ENCODE measurements at regions not wholly inside any gene's neighbourhood (a gene's known extent, or its start where the extent isn't known, plus 50 kb on each side); places are given as distances from the start of the nearest gene placed in this dataset.

GRCh38 chrX:114344756-114345349 is 239.0 kb upstream of the HTR2C start:
- Mint-ChIP-seq H3K4me1 (ENCODE audit: low read depth, unreplicated experiment) (no peaks in the 10 kb centered on the region), H3K27ac (ENCODE audit: unreplicated experiment) (no peak overlapping the region)

GRCh38 chrX:114361076-114361725 is 222.7 kb upstream of the HTR2C start:
- Histone ChIP-seq H3K27me3 (replicated peaks; ENCODE audit: control insufficient read depth, insufficient read depth, low read length) (no peaks in the 10 kb centered on the region), H3K36me3 (ENCODE audit: control insufficient read depth, insufficient read depth, low read length) (no peaks in the 10 kb centered on the region), H3K4me1 (no peaks in the 10 kb centered on the region), H3K4me3 (ENCODE audit: low read depth, low read length) (no peak overlapping the region), H3K9me3 (no peaks in the 10 kb centered on the region)
- no peaks in the 10 kb centered on the region for H3K4me1 Mint-ChIP-seq (ENCODE audit: low read depth, unreplicated experiment)
- intact Hi-C loops (cut with micrococcal nuclease; ENCODE audit: unreplicated experiment), result no loop called here
- H3K27ac Mint-ChIP-seq (ENCODE audit: unreplicated experiment), result no peak overlapping the region
- H3K4me3 Mint-ChIP-seq (ENCODE audit: unreplicated experiment), result no peak overlapping the region
- H3K9me3 Mint-ChIP-seq (ENCODE audit: unreplicated experiment), result no peaks in the 10 kb centered on the region
- CTCF ChIA-PET, result no interaction called here
- TF ChIP-seq, protein P1, sequence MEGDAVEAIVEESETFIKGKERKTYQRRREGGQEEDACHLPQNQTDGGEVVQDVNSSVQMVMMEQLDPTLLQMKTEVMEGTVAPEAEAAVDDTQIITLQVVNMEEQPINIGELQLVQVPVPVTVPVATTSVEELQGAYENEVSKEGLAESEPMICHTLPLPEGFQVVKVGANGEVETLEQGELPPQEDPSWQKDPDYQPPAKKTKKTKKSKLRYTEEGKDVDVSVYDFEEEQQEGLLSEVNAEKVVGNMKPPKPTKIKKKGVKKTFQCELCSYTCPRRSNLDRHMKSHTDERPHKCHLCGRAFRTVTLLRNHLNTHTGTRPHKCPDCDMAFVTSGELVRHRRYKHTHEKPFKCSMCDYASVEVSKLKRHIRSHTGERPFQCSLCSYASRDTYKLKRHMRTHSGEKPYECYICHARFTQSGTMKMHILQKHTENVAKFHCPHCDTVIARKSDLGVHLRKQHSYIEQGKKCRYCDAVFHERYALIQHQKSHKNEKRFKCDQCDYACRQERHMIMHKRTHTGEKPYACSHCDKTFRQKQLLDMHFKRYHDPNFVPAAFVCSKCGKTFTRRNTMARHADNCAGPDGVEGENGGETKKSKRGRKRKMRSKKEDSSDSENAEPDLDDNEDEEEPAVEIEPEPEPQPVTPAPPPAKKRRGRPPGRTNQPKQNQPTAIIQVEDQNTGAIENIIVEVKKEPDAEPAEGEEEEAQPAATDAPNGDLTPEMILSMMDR (IDR thresholded peaks at IDR 0.05; ENCODE audit: insufficient read depth in 1 of 2, low read depth in 1 of 2, low read length in 1 of 2, severe bottlenecking in 1 of 2, unreplicated experiment in 1 of 2), result no peak
- H3K27me3 Mint-ChIP-seq (ENCODE audit: insufficient read depth, unreplicated experiment), result peaks cover 6% of the 10 kb centered on the region
- no peaks in the 10 kb centered on the region for H3K36me3 Mint-ChIP-seq (ENCODE audit: insufficient read depth, unreplicated experiment)
- no TSS peak for BruUV-seq (replicated peaks)
- POLR2A ChIA-PET, result no interaction called here
- no peak for DNase-seq

More at GRCh38 chrX:114344756-114345349, 239.0 kb upstream of the HTR2C start:
- Mint-ChIP-seq H3K4me3 (ENCODE audit: unreplicated experiment) (no peak overlapping the region), H3K27me3 (ENCODE audit: insufficient read depth, unreplicated experiment) (no peaks in the 10 kb centered on the region), H3K9me3 (ENCODE audit: unreplicated experiment) (no peaks in the 10 kb centered on the region), H3K36me3 (ENCODE audit: insufficient read depth, unreplicated experiment) (no peaks in the 10 kb centered on the region)
- Histone ChIP-seq H3K9me3 (no peaks in the 10 kb centered on the region), H3K4me1 (no peaks in the 10 kb centered on the region), H3K27me3 (replicated peaks; ENCODE audit: control insufficient read depth, insufficient read depth, low read length) (no peaks in the 10 kb centered on the region), H3K36me3 (ENCODE audit: control insufficient read depth, insufficient read depth, low read length) (no peaks in the 10 kb centered on the region), H3K4me3 (ENCODE audit: low read depth, low read length) (no peak overlapping the region)
- POLR2A ChIA-PET, result no interaction called here
- CTCF ChIA-PET, result no interaction called here
- TF ChIP-seq, protein P1 (IDR thresholded peaks at IDR 0.05; ENCODE audit: insufficient read depth in 1 of 2, low read depth in 1 of 2, low read length in 1 of 2, severe bottlenecking in 1 of 2, unreplicated experiment in 1 of 2), result peak; percentile 26 to 57
- peak in 1 of 2 experiments; percentile 4 for DNase-seq
- intact Hi-C loops (cut with micrococcal nuclease; ENCODE audit: unreplicated experiment), result loop anchor here (1.0 kb wide), 1 partner anchor 416 kb away; no protein-coding TSS in a partner anchor
- no TSS peak for BruUV-seq (replicated peaks)

- H3K9me3 ChIP-seq, result no peaks in the 10 kb centered on the region
- BruUV-seq (replicated peaks), result no TSS peak
- Mint-ChIP-seq H3K4me3 (ENCODE audit: unreplicated experiment) (no peak overlapping the region), H3K27ac (ENCODE audit: unreplicated experiment) (no peak overlapping the region), H3K4me1 (ENCODE audit: low read depth, unreplicated experiment) (no peaks in the 10 kb centered on the region), H3K27me3 (ENCODE audit: insufficient read depth, unreplicated experiment) (peaks cover 6% of the 10 kb centered on the region), H3K36me3 (ENCODE audit: insufficient read depth, unreplicated experiment) (no peaks in the 10 kb centered on the region), H3K9me3 (ENCODE audit: unreplicated experiment) (no peaks in the 10 kb centered on the region)
- no peak overlapping the region for H3K4me3 ChIP-seq (ENCODE audit: low read depth, low read length)
- ChIA-PET POLR2A (no interaction called here), CTCF (no interaction called here)
- TF ChIP-seq, protein P1 (IDR thresholded peaks at IDR 0.05; ENCODE audit: insufficient read depth in 1 of 2, low read depth in 1 of 2, low read length in 1 of 2, severe bottlenecking in 1 of 2, unreplicated experiment in 1 of 2), result no peak
- DNase-seq, result no peak
- H3K36me3 ChIP-seq (ENCODE audit: control insufficient read depth, insufficient read depth, low read length), result no peaks in the 10 kb centered on the region
- intact Hi-C loops (cut with micrococcal nuclease; ENCODE audit: unreplicated experiment), result no loop called here
- no peaks in the 10 kb centered on the region for H3K27me3 ChIP-seq (replicated peaks; ENCODE audit: control insufficient read depth, insufficient read depth, low read length)
- H3K4me1 ChIP-seq, result no peaks in the 10 kb centered on the region
Measured at GRCh38 chrX:114363346-114363745, 220.5 kb upstream of the HTR2C start.
